Peyer's patch (tissue), 4 donors: ENCODE measurements at regions not wholly inside any gene's neighbourhood (a gene's known extent, or its start where the extent isn't known, plus 50 kb on each side); places are given as distances from the start of the nearest gene placed in this dataset.

Experiments used
- DNase-seq, 3 donors: peaks; one replicate each; pipeline ENCODE4 v3.0.0-alpha.2; 2017 to 2019
- H3K27ac ChIP-seq, 4 donors: fragments of 200-600 bp; sonication (generic); one replicate each; pipeline ENCODE4 v1.5.1; 2016 to 2019
- H3K27me3 ChIP-seq, 2 donors: fragments of 200-600 bp; sonication (generic); one replicate each; pipeline ENCODE4 v1.5.1; 2019
- H3K36me3 ChIP-seq, 3 donors: fragments of 200-600 bp; sonication (generic); one replicate each; pipeline ENCODE4 v1.5.1; 2016 to 2019
- H3K4me1 ChIP-seq, 4 donors: fragments of 200-600 bp; sonication (generic); one replicate each; pipeline ENCODE4 v1.5.1; 2016 to 2019
- H3K4me3 ChIP-seq, 4 donors: fragments of 200-600 bp; sonication (generic); 1 replicate in 3 of 4; 2 replicates in 1 of 4; pipeline ENCODE4 v1.5.1; 2016 to 2019; ENCODE audit warnings: mild to moderate bottlenecking in 1 of 4
- H3K9me3 ChIP-seq, 4 donors: fragments of 200-600 bp; sonication (generic); one replicate each; pipeline ENCODE4 v1.5.1; 2016 to 2019; ENCODE audit warnings: mild to moderate bottlenecking in 1 of 4
- POLR2A ChIP-seq, 2 donors: fragments of 450-650 bp; IDR thresholded peaks; one replicate each; pipeline ENCODE4 v1.5.1; 2017; ENCODE audit warnings: antibody characterized with exemption in 2 of 2, mild to moderate bottlenecking in 2 of 2, moderate library complexity in 2 of 2
- TF ChIP-seq, protein P1 (sequence below), 6 experiments: fragments of 450-650 bp in 4 of 6; fragments of 200-600 bp in 2 of 6; sonication (generic) in 1 of 6; IDR thresholded peaks; one replicate each; pipeline ENCODE4 v1.5.1; 2017 to 2019; ENCODE audit warnings: antibody characterized with exemption in 6 of 6, mild to moderate bottlenecking in 3 of 6, moderate library complexity in 1 of 6

DNA sequence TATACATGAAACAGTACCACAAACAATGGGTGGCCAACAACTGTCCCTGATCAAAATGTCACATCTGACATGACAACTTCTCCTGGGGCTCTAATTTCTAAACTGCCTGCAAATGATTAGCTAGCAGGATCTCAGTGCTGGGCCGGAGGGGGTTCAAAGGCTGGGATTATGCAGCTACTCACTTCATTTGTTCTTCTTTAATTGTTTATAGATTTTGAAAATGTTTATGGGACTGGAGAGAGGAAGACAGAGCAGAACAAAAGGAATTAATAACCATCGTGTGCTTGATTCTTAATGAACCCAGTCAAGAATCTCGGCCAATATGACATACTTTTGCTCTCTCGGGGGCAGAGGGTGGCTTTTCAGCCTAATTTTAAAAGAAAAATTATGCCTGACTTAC lies 313.6 kb downstream of the NSG2 start:
- Histone ChIP-seq H3K36me3 (no peaks in the 10 kb centered on the region), H3K9me3 (no peaks in the 10 kb centered on the region), H3K4me1 (no peaks in the 10 kb centered on the region), H3K27me3 (no peaks in the 10 kb centered on the region), H3K4me3 (no peak overlapping the region), H3K27ac (no peak overlapping the region)
- TF ChIP-seq, protein P1, sequence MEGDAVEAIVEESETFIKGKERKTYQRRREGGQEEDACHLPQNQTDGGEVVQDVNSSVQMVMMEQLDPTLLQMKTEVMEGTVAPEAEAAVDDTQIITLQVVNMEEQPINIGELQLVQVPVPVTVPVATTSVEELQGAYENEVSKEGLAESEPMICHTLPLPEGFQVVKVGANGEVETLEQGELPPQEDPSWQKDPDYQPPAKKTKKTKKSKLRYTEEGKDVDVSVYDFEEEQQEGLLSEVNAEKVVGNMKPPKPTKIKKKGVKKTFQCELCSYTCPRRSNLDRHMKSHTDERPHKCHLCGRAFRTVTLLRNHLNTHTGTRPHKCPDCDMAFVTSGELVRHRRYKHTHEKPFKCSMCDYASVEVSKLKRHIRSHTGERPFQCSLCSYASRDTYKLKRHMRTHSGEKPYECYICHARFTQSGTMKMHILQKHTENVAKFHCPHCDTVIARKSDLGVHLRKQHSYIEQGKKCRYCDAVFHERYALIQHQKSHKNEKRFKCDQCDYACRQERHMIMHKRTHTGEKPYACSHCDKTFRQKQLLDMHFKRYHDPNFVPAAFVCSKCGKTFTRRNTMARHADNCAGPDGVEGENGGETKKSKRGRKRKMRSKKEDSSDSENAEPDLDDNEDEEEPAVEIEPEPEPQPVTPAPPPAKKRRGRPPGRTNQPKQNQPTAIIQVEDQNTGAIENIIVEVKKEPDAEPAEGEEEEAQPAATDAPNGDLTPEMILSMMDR (IDR thresholded peaks at IDR 0.05): no peak
- TF ChIP-seq POLR2A (IDR thresholded peaks at IDR 0.05): no peak
- no peak for DNase-seq

DNA sequence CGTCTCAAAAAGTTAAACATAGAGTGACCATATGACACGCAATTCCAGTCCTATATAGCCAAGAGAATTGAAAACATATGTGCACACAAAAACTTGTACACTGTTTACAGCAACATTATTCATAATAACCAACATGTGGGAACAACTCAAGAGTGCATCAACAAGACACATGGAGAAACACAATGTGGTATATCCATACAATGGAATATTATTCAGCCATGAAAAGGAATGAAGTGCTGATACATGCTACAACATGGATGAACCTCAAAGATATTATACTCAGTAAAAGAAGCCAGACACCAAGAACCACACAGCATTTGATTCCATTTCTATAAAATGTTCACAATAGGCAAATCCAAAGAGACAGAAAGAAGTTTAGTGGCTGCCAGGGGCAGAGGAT lies 317.0 kb downstream of the NSG2 start:
- Histone ChIP-seq H3K36me3 (no peaks in the 10 kb centered on the region), H3K9me3 (no peaks in the 10 kb centered on the region), H3K27me3 (no peaks in the 10 kb centered on the region), H3K27ac (no peak overlapping the region), H3K4me3 (no peak overlapping the region), H3K4me1 (no peaks in the 10 kb centered on the region)
- no peak for DNase-seq
- TF ChIP-seq POLR2A (IDR thresholded peaks at IDR 0.05): no peak
- TF ChIP-seq, protein P1 (IDR thresholded peaks at IDR 0.05): no peak

DNA sequence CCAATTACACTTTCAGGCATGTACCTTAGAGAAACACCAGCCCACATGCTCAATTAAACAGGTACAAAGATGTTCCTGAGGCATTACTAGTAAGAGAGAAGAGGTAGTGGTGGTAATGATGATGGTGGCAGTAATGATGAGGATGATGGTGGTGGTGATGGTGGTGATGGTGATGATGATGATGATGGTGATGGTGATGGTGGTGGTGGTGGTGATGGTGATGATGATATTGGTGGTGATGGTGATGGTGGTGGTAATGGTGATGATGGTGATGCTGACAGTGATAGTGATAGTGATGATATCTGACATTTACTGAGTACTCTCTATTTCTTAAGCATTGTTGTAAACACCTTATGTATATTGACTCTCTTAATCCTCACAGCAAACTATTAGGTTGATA lies 318.4 kb downstream of the NSG2 start:
- H3K4me3 ChIP-seq: no peak overlapping the region
- no peaks in the 10 kb centered on the region for H3K36me3 ChIP-seq
- TF ChIP-seq, protein P1 (IDR thresholded peaks at IDR 0.05): no peak
- no peak for TF ChIP-seq POLR2A (IDR thresholded peaks at IDR 0.05)
- no peaks in the 10 kb centered on the region for H3K27me3 ChIP-seq
- H3K9me3 ChIP-seq: no peaks in the 10 kb centered on the region
- H3K4me1 ChIP-seq: no peaks in the 10 kb centered on the region
- no peak for DNase-seq
- no peak overlapping the region for H3K27ac ChIP-seq

DNA sequence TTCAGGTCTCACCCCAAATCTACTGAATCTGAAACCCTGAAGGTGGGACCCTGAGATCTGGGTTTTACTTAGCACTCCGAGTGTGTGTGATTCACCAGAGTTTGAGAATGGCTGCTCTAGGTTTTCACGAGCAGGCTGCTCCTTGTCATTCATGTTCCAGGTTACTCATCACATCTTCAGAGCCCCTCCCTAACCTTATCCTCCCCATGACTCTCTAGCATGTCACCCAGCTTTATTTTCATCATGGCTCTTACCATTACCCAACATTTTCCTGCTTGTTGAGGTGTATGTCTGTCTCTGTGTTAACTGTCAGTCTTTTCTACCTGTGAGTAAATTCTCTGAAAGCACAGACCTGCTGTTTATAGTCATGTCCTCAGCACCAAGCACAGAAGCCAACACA lies 319.2 kb downstream of the NSG2 start:
- DNase-seq: no peak
- no peaks in the 10 kb centered on the region for H3K36me3 ChIP-seq
- H3K27me3 ChIP-seq: no peaks in the 10 kb centered on the region
- no peak overlapping the region for H3K4me3 ChIP-seq
- H3K27ac ChIP-seq: no peak overlapping the region
- H3K9me3 ChIP-seq: no peaks in the 10 kb centered on the region
- no peaks in the 10 kb centered on the region for H3K4me1 ChIP-seq
- TF ChIP-seq, protein P1 (IDR thresholded peaks at IDR 0.05): no peak
- TF ChIP-seq POLR2A (IDR thresholded peaks at IDR 0.05): no peak

DNA sequence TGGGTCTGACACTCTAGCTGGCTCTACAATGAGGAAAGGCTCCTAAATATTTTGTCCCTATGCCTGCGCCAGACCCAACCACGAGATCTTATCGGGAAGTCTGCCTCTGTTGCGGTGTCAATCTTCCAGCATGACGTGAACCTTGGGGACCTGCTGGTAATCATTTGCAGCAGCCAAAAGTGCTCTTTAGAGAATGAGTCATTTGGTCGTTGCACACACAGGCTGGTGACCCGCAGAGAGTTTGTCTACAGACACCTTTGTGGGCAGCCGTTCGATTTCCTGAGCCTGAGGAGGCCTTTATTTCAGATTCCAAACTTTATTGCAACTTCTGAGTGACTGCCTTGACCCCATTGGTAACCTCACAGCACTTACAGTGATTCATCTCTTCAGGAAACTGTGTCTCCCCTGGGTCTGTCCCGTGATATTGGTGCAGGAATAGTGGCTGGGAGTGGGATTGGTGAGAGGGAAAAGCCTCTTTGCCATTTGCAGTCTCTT lies 326.1 kb downstream of the NSG2 start:
- DNase-seq: no peak
- H3K9me3 ChIP-seq: no peaks in the 10 kb centered on the region
- TF ChIP-seq, protein P1 (IDR thresholded peaks at IDR 0.05): no peak
- TF ChIP-seq POLR2A (IDR thresholded peaks at IDR 0.05): no peak
- H3K36me3 ChIP-seq: no peaks in the 10 kb centered on the region
- no peaks in the 10 kb centered on the region for H3K27me3 ChIP-seq
- H3K4me3 ChIP-seq: no peak overlapping the region
- H3K4me1 ChIP-seq: no peaks in the 10 kb centered on the region
- H3K27ac ChIP-seq: no peak overlapping the region

DNA sequence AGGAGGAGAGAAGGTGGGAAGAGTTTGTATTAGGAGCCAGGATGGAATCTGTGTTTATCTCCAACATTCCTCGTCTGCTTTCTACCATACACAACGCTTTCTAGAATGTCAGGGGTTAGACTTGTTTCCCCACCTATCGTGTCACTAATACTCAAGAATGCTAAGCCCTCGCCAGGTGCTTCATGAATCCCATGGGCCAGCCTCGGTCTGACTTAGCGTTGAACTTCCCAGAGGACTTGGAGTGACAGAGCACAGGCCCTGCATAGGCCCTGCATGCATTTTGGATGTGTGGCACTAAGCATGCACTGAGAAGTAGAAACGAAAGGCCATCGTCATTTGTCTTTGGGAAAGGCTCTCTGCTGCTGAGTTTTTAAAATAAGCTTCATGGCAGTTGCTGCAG lies 328.7 kb downstream of the NSG2 start:
- H3K27ac ChIP-seq: no peak overlapping the region
- no peaks in the 10 kb centered on the region for H3K36me3 ChIP-seq
- H3K4me3 ChIP-seq: no peak overlapping the region
- TF ChIP-seq, protein P1 (IDR thresholded peaks at IDR 0.05): no peak
- no peak for TF ChIP-seq POLR2A (IDR thresholded peaks at IDR 0.05)
- DNase-seq: no peak
- H3K9me3 ChIP-seq: no peaks in the 10 kb centered on the region
- H3K27me3 ChIP-seq: no peaks in the 10 kb centered on the region
- no peaks in the 10 kb centered on the region for H3K4me1 ChIP-seq
